H1 (cell line): ENCODE measurements at regions not wholly inside any gene's neighbourhood (a gene's known extent, or its start where the extent isn't known, plus 50 kb on each side); places are given as distances from the start of the nearest gene placed in this dataset.

ENCODE experiments used
- NANOG ChIP-seq: IDR thresholded peaks from 2 replicates; pipeline ENCODE4 v1.6.1; 2011; ENCODE audit warnings: low read length, low read depth, mild to moderate bottlenecking, inconsistent platforms; ENCODE audit not compliant: insufficient read depth, poor library complexity, severe bottlenecking
- PHF8 ChIP-seq: fragments of 200-600 bp; sonication (generic); conservative IDR thresholded peaks from 2 replicates; pipeline ENCODE4 v1.7.1; 2012; ENCODE audit warnings: low read depth, mild to moderate bottlenecking, inconsistent platforms, low read length, moderate library complexity

GRCh38 chr4:178463747-178464146 is 1021.5 kb upstream of the AGA start (continued):
- TF ChIP-seq PHF8 (no peak), NANOG (no peak)
- TF ChIP-seq, all 59 proteins: peak for 0
